SK-N-SH treated with all-trans-retinoic acid at 6 μM for 48 hours (cell line): ENCODE measurements at regions not wholly inside any gene's neighbourhood (a gene's known extent, or its start where the extent isn't known, plus 50 kb on each side); places are given as distances from the start of the nearest gene placed in this dataset.

ENCODE experiments used
- ATAC-seq: fragments of 200-7000 bp; cut with Tn5 transposase; 3 replicates; pipeline ENCODE4 v1.9.1; 2020; ENCODE audit warnings: mild to moderate bottlenecking, moderate library complexity
- BACH2 ChIP-seq: fragments of 250-450 bp; sonication (Bioruptor Pico); IDR thresholded peaks from 2 replicates; pipeline ENCODE4 v1.9.0; 2021; ENCODE audit warnings: mild to moderate bottlenecking, borderline replicate concordance
- CREB5 ChIP-seq: fragments of 250-450 bp; sonication (Bioruptor Pico); IDR thresholded peaks from 2 replicates; pipeline ENCODE4 v1.5.1; 2020; ENCODE audit warnings: low read depth, mild to moderate bottlenecking, moderate library complexity
- ESRRG ChIP-seq: fragments of 250-450 bp; sonication (Bioruptor Pico); IDR thresholded peaks from 2 replicates; pipeline ENCODE4 v1.6.1; 2021; ENCODE audit warnings: mild to moderate bottlenecking
- ISL1 ChIP-seq: fragments of 250-450 bp; sonication (Bioruptor Pico); IDR thresholded peaks from 2 replicates; pipeline ENCODE4 v2.1.2; 2022; ENCODE audit warnings: mild to moderate bottlenecking, moderate library complexity
- OSR1 ChIP-seq: fragments of 250-450 bp; sonication (Bioruptor Pico); IDR thresholded peaks from 2 replicates; pipeline ENCODE4 v1.8.0; 2022; ENCODE audit warnings: moderate library complexity, mild to moderate bottlenecking, inconsistent platforms
- PATZ1 ChIP-seq: fragments of 250-450 bp; sonication (Bioruptor Pico); IDR thresholded peaks from 2 replicates; pipeline ENCODE4 v1.8.0; 2020; ENCODE audit warnings: mild to moderate bottlenecking, moderate library complexity, borderline replicate concordance
- POU6F1 ChIP-seq: fragments of 250-450 bp; sonication (Bioruptor Pico); IDR thresholded peaks from 2 replicates; pipeline ENCODE4 v1.8.0; 2021; ENCODE audit warnings: low read depth, mild to moderate bottlenecking, moderate library complexity, borderline replicate concordance
- PPARA ChIP-seq: fragments of 250-450 bp; sonication (Bioruptor Pico); IDR thresholded peaks from 2 replicates; pipeline ENCODE4 v1.5.0; 2020; ENCODE audit warnings: mild to moderate bottlenecking, borderline replicate concordance
- RARB ChIP-seq: fragments of 250-450 bp; sonication (Bioruptor Pico); IDR thresholded peaks from 2 replicates; pipeline ENCODE4 v1.8.0; 2021; ENCODE audit warnings: mild to moderate bottlenecking, moderate library complexity
- SNAI2 ChIP-seq: fragments of 250-450 bp; sonication (Bioruptor Pico); IDR thresholded peaks from 2 replicates; pipeline ENCODE4 v1.5.0; 2020; ENCODE audit warnings: mild to moderate bottlenecking, moderate library complexity
- TCF4 ChIP-seq: fragments of 250-450 bp; sonication (Bioruptor Pico); IDR thresholded peaks from 2 replicates; pipeline ENCODE4 v1.8.0; 2021; ENCODE audit warnings: mild to moderate bottlenecking, moderate library complexity, borderline replicate concordance
- TOX ChIP-seq: fragments of 250-450 bp; sonication (Bioruptor Pico); IDR thresholded peaks from 2 replicates; pipeline ENCODE4 v1.8.0; 2021; ENCODE audit warnings: mild to moderate bottlenecking, moderate library complexity, borderline replicate concordance
- TSHZ2 ChIP-seq: fragments of 250-450 bp; sonication (Bioruptor Pico); IDR thresholded peaks from 2 replicates; pipeline ENCODE4 v1.5.0; 2020; ENCODE audit warnings: mild to moderate bottlenecking, moderate library complexity
- ZC3H10 ChIP-seq: fragments of 250-450 bp; sonication (Bioruptor Pico); IDR thresholded peaks from 2 replicates; pipeline ENCODE4 v1.5.1; 2021; ENCODE audit warnings: mild to moderate bottlenecking, moderate library complexity
- ZFP3 ChIP-seq: fragments of 250-450 bp; sonication (Bioruptor Pico); IDR thresholded peaks from 2 replicates; pipeline ENCODE4 v1.5.0; 2020; ENCODE audit warnings: mild to moderate bottlenecking, moderate library complexity
- ZNF565 ChIP-seq: fragments of 450-650 bp; formaldehyde crosslinking; conservative IDR thresholded peaks from 2 replicates; pipeline ENCODE4 v1.5.0; 2020; ENCODE audit warnings: low read depth, mild to moderate bottlenecking, moderate library complexity
- ZNF8 ChIP-seq: fragments of 450-650 bp; formaldehyde crosslinking; IDR thresholded peaks from 2 replicates; pipeline ENCODE4 v1.5.0; 2020; ENCODE audit warnings: mild to moderate bottlenecking, moderate library complexity

GRCh38 chr3:193021506-193022010 lies 103.9 kb upstream of the MB21D2 start:
- no peak for ATAC-seq
- TF ChIP-seq TCF4 (no peak), CREB5 (no peak), ZC3H10 (CRISPR knock-in tag) (no peak), RARB (CRISPR knock-in tag) (no peak), SNAI2 (CRISPR knock-in tag) (no peak), ESRRG (CRISPR knock-in tag) (no peak), ISL1 (CRISPR knock-in tag) (no peak), TSHZ2 (CRISPR knock-in tag) (no peak), ZNF8 (CRISPR knock-in tag) (no peak), TOX (CRISPR knock-in tag) (no peak), ZNF565 (CRISPR knock-in tag) (no peak), OSR1 (no peak), POU6F1 (CRISPR knock-in tag) (no peak)
- TF ChIP-seq, all 23 proteins: peak for 0

- no peak for ATAC-seq
- TF ChIP-seq ZC3H10 (CRISPR knock-in tag) = no peak
- TF ChIP-seq CREB5 = no peak
- no peak for TF ChIP-seq ESRRG (CRISPR knock-in tag)
- no peak for TF ChIP-seq ZNF8 (CRISPR knock-in tag)
- no peak for TF ChIP-seq TSHZ2 (CRISPR knock-in tag)
- no peak for TF ChIP-seq PPARA
- TF ChIP-seq BACH2 = no peak
- no peak for TF ChIP-seq PATZ1 (CRISPR knock-in tag)
- no peak for TF ChIP-seq TOX (CRISPR knock-in tag)
- TF ChIP-seq ZFP3 (CRISPR knock-in tag) = no peak
- no peak for TF ChIP-seq ISL1 (CRISPR knock-in tag)
- no peak for TF ChIP-seq POU6F1 (CRISPR knock-in tag)
- no peak for TF ChIP-seq ZNF565 (CRISPR knock-in tag)
These were observed 105.6 kb upstream of the MB21D2 start for GRCh38 chr3:193023218-193023617.
